Activated B cell treated with CpG ODN at 0.5 μM for 24 hours (primary cell): ENCODE measurements at regions not wholly inside any gene's neighbourhood (a gene's known extent, or its start where the extent isn't known, plus 50 kb on each side); places are given as distances from the start of the nearest gene placed in this dataset.

Experiments
- ATAC-seq: fragments of 200-7000 bp; cut with Tn5 transposase; one replicate; pipeline ENCODE4 v1.10.0; 2021; ENCODE audit warnings: low read depth, mild to moderate bottlenecking, moderate library complexity
- CTCF ChIA-PET: fragments of 350-600 bp; sonication (Branson Sonifier 250); formaldehyde crosslinking; loops from one replicate; lab custom pipeline; 2021; ENCODE audit warnings: antibody characterized with exemption; lab: Charles Lee
- POLR2A ChIA-PET: fragments of 350-600 bp; sonication (Branson Sonifier 250); formaldehyde crosslinking; loops from one replicate; lab custom pipeline; 2021; ENCODE audit warnings: antibody characterized with exemption; lab: Charles Lee
- DNase-seq: peaks from one replicate; pipeline ENCODE4 v3.0.0; 2022
- H3K27ac Mint-ChIP-seq: one replicate; pipeline ENCODE4 v1.8.0; 2020; ENCODE audit warnings: mixed read lengths
- H3K27me3 Mint-ChIP-seq: one replicate; pipeline ENCODE4 v1.8.0; 2021; ENCODE audit warnings: mixed read lengths
- H3K36me3 Mint-ChIP-seq: one replicate; pipeline ENCODE4 v1.8.0; 2021; ENCODE audit warnings: low read depth, mixed read lengths
- H3K4me1 Mint-ChIP-seq: one replicate; pipeline ENCODE4 v1.8.0; 2021; ENCODE audit warnings: mixed read lengths
- H3K4me3 Mint-ChIP-seq: one replicate; pipeline ENCODE4 v1.8.0; 2020; ENCODE audit warnings: mild to moderate bottlenecking, mixed read lengths
- H3K9me3 Mint-ChIP-seq: one replicate; pipeline ENCODE4 v1.8.0; 2020; ENCODE audit warnings: mixed read lengths
- CTCF ChIP-seq: fragments of 200-600 bp; IDR thresholded peaks from one replicate; pipeline ENCODE4 v1.8.0; 2022; ENCODE audit warnings: antibody characterized with exemption, mild to moderate bottlenecking
- intact Hi-C: fragments of 100-400 bp; cut with micrococcal nuclease; formaldehyde crosslinking; loops from one replicate; pipeline ENCODE4 v1.15.1; 2024

DNA sequence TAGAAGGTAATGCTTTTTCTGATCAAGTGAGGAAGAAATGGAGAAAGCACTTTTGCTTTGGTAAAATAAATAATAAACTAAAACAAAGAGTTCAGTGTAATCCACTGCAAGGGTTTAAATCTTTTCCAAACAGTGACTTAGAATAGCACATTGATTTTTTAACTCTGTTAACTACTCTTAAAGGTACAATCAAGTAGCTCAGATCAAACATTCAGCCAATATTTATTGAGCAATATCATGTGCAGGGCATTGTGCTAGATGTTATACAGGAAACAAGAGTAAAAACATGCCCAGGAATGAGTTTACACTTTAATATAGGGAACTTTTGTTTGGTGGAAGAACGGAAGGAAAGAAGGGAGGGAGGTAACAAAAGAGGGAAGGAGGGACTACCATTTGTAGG, 479.8 kb downstream of the KLHL13 start:
- CTCF ChIA-PET: no interaction called here
- H3K4me3 Mint-ChIP-seq: no peak overlapping the region
- ATAC-seq (no peak), DNase-seq (no peak)
- no peak for TF ChIP-seq CTCF
- H3K9me3 Mint-ChIP-seq: no peaks in the 10 kb centered on the region
- H3K27ac Mint-ChIP-seq: no peak overlapping the region
- H3K4me1 Mint-ChIP-seq: no peaks in the 10 kb centered on the region
- H3K27me3 Mint-ChIP-seq: no peaks in the 10 kb centered on the region
- no peaks in the 10 kb centered on the region for H3K36me3 Mint-ChIP-seq
- POLR2A ChIA-PET: no interaction called here
- intact Hi-C loops: no loop called here

DNA sequence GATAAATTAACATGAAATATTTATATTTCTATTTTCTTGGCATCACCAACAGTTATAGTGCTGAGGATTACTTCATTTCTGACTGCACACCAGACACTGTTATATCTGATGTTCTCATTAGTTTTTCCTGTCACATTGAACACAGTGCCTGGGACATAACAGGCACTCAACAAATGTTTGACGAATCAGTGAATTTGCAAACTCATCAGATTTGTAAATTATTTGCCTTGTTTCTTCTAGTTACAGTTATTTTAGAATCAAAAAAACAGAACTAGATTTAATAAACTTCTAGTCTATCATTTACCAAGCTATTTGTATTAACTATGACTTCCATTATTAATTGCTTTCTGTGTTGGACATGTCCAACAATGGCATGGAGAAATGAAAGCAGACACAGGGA, 483.3 kb downstream of the KLHL13 start:
- intact Hi-C loops: no loop called here
- CTCF ChIA-PET: no interaction called here
- ATAC-seq (no peak), DNase-seq (no peak)
- H3K36me3 Mint-ChIP-seq: no peaks in the 10 kb centered on the region
- H3K9me3 Mint-ChIP-seq: no peaks in the 10 kb centered on the region
- H3K27me3 Mint-ChIP-seq: no peaks in the 10 kb centered on the region
- no peak overlapping the region for H3K27ac Mint-ChIP-seq
- no peak for TF ChIP-seq CTCF
- POLR2A ChIA-PET: no interaction called here
- H3K4me3 Mint-ChIP-seq: no peak overlapping the region
- H3K4me1 Mint-ChIP-seq: no peaks in the 10 kb centered on the region

GRCh38 chrX:117628381-117628780, 488.2 kb downstream of the KLHL13 start:
- TF ChIP-seq CTCF: no peak
- Mint-ChIP-seq H3K9me3 (no peaks in the 10 kb centered on the region), H3K36me3 (no peaks in the 10 kb centered on the region), H3K27ac (no peak overlapping the region), H3K4me1 (no peaks in the 10 kb centered on the region), H3K4me3 (no peak overlapping the region), H3K27me3 (no peaks in the 10 kb centered on the region)
- ChIA-PET CTCF (no interaction called here), POLR2A (no interaction called here)
- intact Hi-C loops: no loop called here
- ATAC-seq (no peak), DNase-seq (no peak)

GRCh38 chrX:117610806-117611205, 505.8 kb downstream of the KLHL13 start:
- no peaks in the 10 kb centered on the region for H3K4me1 Mint-ChIP-seq
- intact Hi-C loops: no loop called here
- no peaks in the 10 kb centered on the region for H3K9me3 Mint-ChIP-seq
- no peak for TF ChIP-seq CTCF
- ATAC-seq (no peak), DNase-seq (no peak)
- POLR2A ChIA-PET: no interaction called here
- no peaks in the 10 kb centered on the region for H3K27me3 Mint-ChIP-seq
- H3K27ac Mint-ChIP-seq: no peak overlapping the region
- H3K36me3 Mint-ChIP-seq: no peaks in the 10 kb centered on the region
- CTCF ChIA-PET: no interaction called here
- H3K4me3 Mint-ChIP-seq: no peak overlapping the region

DNA sequence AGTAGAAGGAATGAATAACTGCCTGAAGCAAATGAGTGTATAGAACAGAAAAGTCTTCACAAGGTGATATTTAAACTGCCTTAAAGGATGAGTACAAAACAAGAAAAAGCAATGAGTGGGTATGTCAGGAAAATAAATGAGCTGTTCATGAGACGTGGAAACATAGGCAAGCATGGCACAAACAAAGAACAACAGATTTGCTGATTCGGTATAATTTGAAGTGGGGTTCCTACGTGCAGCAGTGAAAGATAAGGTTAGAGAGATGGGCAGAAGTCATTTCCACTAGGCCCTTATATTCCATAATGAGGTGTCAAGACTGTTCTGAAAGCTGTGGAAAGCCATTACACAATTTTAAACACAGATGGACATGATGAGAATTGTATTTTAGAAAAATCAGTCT, 506.6 kb downstream of the KLHL13 start:
- TF ChIP-seq CTCF: no peak
- no peaks in the 10 kb centered on the region for H3K4me1 Mint-ChIP-seq
- H3K4me3 Mint-ChIP-seq: no peak overlapping the region
- ATAC-seq (no peak), DNase-seq (no peak)
- no peaks in the 10 kb centered on the region for H3K9me3 Mint-ChIP-seq
- no peak overlapping the region for H3K27ac Mint-ChIP-seq
- H3K27me3 Mint-ChIP-seq: no peaks in the 10 kb centered on the region
- POLR2A ChIA-PET: no interaction called here
- CTCF ChIA-PET: no interaction called here
- intact Hi-C loops: no loop called here
- no peaks in the 10 kb centered on the region for H3K36me3 Mint-ChIP-seq
